HG03025 (cell line): ENCODE measurements at regions not wholly inside any gene's neighbourhood (a gene's known extent, or its start where the extent isn't known, plus 50 kb on each side); places are given as distances from the start of the nearest gene placed in this dataset.
"Not testable (repeated sequence)": the region's sequence is repeated elsewhere in the genome, so short reads cannot be mapped to it uniquely, and the experiment has no call there.

Source experiments
- ATAC-seq: cut with Tn5 transposase; IDR thresholded peaks from one replicate; pipeline ENCODE4 v1.9.1; 2021; ENCODE audit warnings: mild to moderate bottlenecking, moderate library complexity; ENCODE audit not compliant: unreplicated experiment, low FRiP score

GRCh38 chr4:36587909-36588472 lies 306.6 kb downstream of the DTHD1 start:
- no peak for ATAC-seq

GRCh38 chr4:36590343-36590742 lies 308.9 kb downstream of the DTHD1 start:
- ATAC-seq = no peak

DNA sequence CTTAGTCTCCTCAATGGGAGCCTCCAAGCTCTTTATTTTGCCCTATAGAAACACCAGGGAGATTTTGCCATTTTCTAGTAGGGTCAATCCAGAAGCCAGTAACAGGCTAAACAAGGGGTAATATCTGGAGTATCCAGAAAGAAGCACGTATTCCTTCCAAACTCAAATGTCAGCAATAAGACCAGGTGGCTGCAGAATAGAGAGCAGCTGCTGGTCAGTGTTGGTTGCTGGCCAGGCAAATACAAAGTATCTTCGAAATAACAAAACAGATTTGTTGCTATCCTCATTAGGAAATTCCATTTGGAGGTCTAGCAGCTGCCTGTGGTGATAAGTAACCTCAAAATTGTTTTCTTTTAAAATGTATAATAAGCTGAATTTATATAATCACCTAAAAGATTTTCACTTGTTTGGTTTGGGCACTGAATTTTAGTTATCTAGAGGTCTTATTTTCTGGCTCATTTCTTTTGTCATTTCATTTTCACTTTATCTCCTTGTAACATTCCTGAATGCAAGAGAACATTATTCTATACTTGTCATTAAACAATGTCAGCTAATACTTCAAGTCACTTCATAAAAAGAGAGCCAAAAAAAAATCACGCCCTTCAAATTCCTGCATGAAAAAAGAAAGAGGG lies 320.6 kb downstream of the DTHD1 start:
- ATAC-seq = no peak

- no peak for ATAC-seq
Observed at GRCh38 chr4:36609661-36610060, 328.2 kb downstream of the DTHD1 start.

GRCh38 chr4:36610628-36611027 lies 329.2 kb downstream of the DTHD1 start:
- no peak for ATAC-seq

DNA sequence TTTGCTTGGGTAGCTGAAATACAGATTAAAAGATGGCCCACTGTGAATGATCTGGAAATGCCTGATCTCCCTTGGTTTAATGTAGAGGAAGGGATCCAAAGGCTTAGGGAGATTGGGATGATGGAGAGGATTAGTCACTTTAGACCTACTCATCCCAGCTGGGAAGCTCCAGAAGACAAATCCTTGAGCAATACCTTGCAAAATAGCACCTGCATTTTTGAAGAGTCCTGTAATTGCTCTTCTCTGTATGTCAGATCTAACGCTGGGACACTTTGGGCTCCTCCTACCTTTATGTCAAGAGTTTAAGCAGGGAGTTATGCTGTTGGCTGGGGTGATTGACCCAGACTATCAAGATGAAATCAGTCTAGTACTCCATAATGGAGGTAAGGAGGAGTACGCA lies 331.7 kb downstream of the DTHD1 start:
- ATAC-seq = not testable (repeated sequence)

DNA sequence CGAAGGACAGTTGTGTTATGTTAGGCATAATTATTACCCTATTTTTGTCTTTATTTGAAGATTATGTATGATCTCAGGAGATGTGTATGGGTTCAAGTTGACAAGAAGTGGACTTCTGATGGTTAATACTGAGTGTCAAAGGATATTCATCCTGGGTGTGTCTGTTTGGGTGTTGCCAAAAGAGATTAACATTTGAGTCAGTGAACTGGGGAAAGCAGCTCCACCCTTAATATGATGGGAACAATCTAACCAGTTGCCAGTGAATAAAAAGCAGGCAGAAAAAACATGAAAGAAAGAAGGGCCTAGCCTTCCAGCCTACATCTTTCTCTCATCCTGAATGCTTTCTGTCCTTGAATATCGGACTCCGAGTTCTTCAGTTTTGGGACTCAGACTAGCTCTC lies 332.6 kb downstream of the DTHD1 start:
- no peak for ATAC-seq

DNA sequence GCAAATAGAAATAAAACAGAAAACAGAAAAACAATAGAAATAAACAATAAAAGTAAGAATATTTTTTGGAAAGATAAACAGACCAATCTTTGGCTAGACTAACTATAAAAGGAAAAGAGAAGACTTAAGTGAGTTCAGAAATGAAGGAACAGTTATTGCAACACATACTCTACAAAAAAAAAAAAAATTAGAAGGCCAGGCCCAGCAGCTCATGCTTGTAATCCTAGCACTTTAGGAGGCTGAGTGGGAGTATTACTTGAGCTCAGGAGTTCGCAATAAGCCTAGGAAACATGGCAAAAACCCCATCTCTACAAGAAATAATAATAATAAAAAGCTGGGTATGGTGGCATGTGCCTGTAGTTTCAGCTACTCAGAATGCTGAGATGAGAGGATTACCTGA lies 336.7 kb downstream of the DTHD1 start:
- ATAC-seq = no peak

DNA sequence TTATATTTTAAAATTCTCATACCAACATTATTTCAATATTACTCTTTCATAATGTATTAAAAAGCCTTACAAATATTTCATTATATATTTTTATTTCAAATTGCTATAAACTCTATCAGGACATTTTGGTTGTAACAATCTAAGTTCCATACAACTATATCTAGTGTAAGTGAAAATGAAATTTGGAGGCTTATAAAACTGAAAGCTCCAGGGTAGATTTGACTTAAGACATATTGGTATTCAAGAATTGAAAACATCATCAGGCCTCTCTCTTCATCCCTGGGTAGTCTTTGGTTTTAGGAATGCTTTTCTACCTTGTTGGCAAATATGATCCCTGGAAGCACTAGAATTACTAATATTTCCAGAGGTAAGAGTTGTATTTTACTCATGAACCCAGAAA lies 342.6 kb downstream of the DTHD1 start:
- no peak for ATAC-seq

- no peak for ATAC-seq
Observed at GRCh38 chr4:36638273-36638811, 356.9 kb downstream of the DTHD1 start.

GRCh38 chr4:36640876-36641275 lies 359.5 kb downstream of the DTHD1 start:
- ATAC-seq = no peak

- ATAC-seq = peak; percentile 89
Observed at GRCh38 chr4:36651253-36651652, 369.8 kb downstream of the DTHD1 start.

DNA sequence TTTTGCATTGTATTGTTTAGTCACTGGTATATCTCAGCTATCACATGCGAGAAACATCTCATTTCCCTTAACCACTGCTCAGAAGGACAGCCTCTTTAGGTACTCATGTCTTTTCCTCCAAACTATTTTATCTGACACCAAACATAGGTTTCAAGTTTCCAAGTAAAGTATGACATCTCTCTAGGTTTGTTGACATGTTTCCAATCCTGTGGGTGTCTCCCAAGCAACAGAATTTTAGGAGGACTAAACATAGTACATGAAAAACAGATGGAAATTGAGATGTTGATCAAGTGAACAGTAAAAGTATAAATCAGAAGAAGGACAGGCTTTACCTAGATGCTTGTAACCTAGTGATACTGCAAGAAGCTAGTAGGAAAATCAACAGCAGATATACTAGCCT lies 371.4 kb downstream of the DTHD1 start:
- ATAC-seq = no peak

- no peak for ATAC-seq
Observed at GRCh38 chr4:36665985-36666527, 384.6 kb downstream of the DTHD1 start.

- no peak for ATAC-seq
Observed at GRCh38 chr4:36675436-36675835, 394.0 kb downstream of the DTHD1 start.

GRCh38 chr4:36676139-36677050 lies 395.0 kb downstream of the DTHD1 start:
- no peak for ATAC-seq

DNA sequence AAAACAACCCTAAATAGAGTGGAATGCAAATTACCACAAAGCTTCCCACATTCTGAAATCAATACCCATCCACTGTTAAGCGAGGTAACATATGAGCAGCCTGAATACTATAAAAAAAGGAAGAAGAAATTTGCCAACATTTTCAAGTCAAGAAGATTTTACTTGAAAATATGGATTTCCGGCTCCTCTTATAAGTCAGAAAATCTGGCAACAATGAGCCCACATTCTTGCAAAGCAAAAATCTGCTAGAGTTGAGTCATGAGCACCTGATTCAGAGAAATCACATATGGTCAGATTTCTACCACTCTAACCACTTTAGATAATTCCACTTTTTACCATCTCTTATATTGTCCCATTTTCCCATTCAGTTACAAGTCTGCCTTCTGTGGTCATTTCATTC lies 395.7 kb downstream of the DTHD1 start:
- no peak for ATAC-seq

- ATAC-seq = no peak
Observed at GRCh38 chr4:36677874-36678273, 396.5 kb downstream of the DTHD1 start.

- ATAC-seq = no peak
Observed at GRCh38 chr4:36687681-36688080, 406.3 kb downstream of the DTHD1 start.

DNA sequence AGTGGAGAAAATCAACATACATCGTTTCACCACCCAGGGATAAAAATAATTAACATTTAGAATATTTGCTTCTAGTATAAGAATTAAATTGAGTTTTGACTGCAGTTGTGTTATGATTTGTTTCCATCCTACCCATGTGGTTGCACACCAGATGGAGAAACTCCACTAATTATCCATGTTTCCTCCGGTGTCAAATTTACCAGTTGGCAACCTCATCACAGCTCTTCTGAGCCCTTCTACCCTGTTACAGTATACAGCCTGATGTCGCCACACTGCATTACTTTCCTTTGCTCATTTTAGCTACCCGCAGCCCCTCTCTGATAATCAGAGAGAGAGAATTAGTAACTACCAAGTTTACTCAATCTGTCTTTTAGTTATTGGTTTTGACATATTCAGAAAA lies 411.2 kb downstream of the DTHD1 start:
- no peak for ATAC-seq

DNA sequence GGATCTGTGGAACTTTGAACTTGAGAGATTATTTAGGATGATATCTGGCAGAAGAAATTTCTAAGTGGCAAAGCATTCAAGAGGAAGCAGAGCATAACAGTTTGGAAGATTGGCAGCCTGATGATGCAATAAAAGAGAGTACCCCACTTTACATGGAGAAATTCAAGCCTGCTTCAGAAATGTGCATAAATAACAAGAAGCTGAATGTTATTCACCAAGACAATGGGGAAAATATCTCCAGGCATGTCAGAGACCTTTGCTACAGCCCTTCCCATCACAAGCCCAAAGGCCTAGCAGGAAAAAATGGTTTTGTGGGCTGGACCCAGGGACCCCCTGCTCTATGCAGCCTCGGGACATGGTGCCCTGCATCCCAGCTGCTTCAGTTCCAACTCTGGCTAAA lies 420.8 kb downstream of the DTHD1 start:
- ATAC-seq = no peak
